ENCODE measurements at regions not wholly inside any gene's neighbourhood (a gene's known extent, or its start where the extent isn't known, plus 50 kb on each side); places are given as distances from the start of the nearest gene placed in this dataset.

DNA sequence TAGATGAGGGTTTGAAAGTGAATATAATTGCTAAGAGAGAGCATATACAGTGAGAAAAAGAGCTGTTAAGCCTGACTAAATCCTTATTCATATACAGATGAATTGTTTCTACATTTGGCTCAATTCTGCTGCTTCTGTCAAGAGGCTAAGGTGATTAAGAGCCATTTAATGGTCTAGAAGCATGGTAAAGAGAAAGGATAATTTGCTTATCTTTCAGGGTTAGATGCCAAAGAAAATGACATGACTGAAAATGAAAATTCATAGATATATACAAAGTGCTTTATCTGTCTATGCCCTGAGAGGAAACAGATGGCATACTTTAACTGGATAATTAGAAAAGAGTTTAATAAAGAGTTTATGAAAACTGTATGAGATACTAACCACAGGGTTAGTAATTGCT is 834.9 kb downstream of the SLC6A15 start:
- TF ChIP-seq EZH2 (IDR thresholded peaks at IDR 0.05; ENCODE audit: low read length) = no peak
- TF ChIP-seq, protein P1, sequence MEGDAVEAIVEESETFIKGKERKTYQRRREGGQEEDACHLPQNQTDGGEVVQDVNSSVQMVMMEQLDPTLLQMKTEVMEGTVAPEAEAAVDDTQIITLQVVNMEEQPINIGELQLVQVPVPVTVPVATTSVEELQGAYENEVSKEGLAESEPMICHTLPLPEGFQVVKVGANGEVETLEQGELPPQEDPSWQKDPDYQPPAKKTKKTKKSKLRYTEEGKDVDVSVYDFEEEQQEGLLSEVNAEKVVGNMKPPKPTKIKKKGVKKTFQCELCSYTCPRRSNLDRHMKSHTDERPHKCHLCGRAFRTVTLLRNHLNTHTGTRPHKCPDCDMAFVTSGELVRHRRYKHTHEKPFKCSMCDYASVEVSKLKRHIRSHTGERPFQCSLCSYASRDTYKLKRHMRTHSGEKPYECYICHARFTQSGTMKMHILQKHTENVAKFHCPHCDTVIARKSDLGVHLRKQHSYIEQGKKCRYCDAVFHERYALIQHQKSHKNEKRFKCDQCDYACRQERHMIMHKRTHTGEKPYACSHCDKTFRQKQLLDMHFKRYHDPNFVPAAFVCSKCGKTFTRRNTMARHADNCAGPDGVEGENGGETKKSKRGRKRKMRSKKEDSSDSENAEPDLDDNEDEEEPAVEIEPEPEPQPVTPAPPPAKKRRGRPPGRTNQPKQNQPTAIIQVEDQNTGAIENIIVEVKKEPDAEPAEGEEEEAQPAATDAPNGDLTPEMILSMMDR (optimal IDR thresholded peaks at IDR 0.05 in 1 of 3, IDR thresholded peaks at IDR 0.05 in 1 of 3, conservative IDR thresholded peaks at IDR 0.05 in 1 of 3; ENCODE audit: extremely low read depth in 1 of 3, insufficient read depth in 2 of 3, low read length in 3 of 3) = no peak
- Histone ChIP-seq H3K4me1 (ENCODE audit: control insufficient read depth, extremely low read depth, insufficient read depth, low read length) (no peaks in the 10 kb centered on the region), H3K4me3 (ENCODE audit: control insufficient read depth in 2 of 3, extremely low read depth in 1 of 3, insufficient read depth in 2 of 3, low read depth in 1 of 3, low read length in 3 of 3) (no peak overlapping the region), H3K9ac (ENCODE audit: control insufficient read depth, extremely low read depth, insufficient read depth, low read length) (no peak overlapping the region), H3K36me3 (ENCODE audit: control insufficient read depth in 2 of 2, extremely low read depth in 1 of 2, insufficient read depth in 2 of 2, low read length in 2 of 2) (no peaks in the 10 kb centered on the region), H2AFZ (ENCODE audit: control insufficient read depth, low read length) (no peak overlapping the region), H3K79me2 (ENCODE audit: control insufficient read depth, insufficient read depth, low read length) (no peaks in the 10 kb centered on the region), H3K4me2 (ENCODE audit: control insufficient read depth, extremely low read depth, insufficient read depth, low read depth, low read length) (no peak overlapping the region), H3K27ac (ENCODE audit: control insufficient read depth, insufficient read depth, low read length) (no peak overlapping the region), H3K9me3 (ENCODE audit: control insufficient read depth, low read depth, low read length) (no peaks in the 10 kb centered on the region), H3K9me1 (ENCODE audit: control insufficient read depth, extremely low read depth, insufficient read depth, low read length) (no peaks in the 10 kb centered on the region), H4K20me1 (ENCODE audit: control insufficient read depth, extremely low read depth, insufficient read depth, low read length) (no peaks in the 10 kb centered on the region), H3K27me3 (ENCODE audit: control insufficient read depth, extremely low read depth, insufficient read depth, low read length) (no peaks in the 10 kb centered on the region)
- no peak for DNase-seq (ENCODE audit: low read depth, low spot score)
- no peak for FAIRE-seq
- dilution Hi-C loops (cut with MboI; ENCODE audit: extremely low pct_ligation_motif_present, low sequenced_read_pairs) = no loop called here

DNA sequence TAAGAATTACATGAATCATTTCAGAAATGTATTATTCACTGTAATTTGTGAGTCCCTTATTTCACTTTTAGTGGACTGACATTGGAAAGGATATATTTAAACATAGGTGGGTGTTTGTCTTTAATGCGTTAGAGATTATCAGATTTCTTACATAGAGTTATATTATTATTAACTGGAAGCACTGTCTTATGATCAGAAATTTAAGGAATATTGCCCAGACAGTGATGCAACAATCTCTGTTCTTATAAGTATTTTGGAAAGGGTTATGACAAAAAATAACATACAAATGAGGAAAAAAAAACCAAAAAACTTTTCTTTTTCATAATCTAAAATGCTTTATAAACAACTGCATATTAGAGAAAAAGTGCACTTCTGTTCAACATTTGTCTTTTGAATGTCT is 836.6 kb downstream of the SLC6A15 start:
- H3K4me3 ChIP-seq (ENCODE audit: control insufficient read depth in 2 of 3, extremely low read depth in 1 of 3, insufficient read depth in 2 of 3, low read depth in 1 of 3, low read length in 3 of 3) = no peak overlapping the region
- DNase-seq (ENCODE audit: low read depth, low spot score) (no peak), FAIRE-seq (no peak)
- H4K20me1 ChIP-seq (ENCODE audit: control insufficient read depth, extremely low read depth, insufficient read depth, low read length) = no peaks in the 10 kb centered on the region
- H3K36me3 ChIP-seq (ENCODE audit: control insufficient read depth in 2 of 2, extremely low read depth in 1 of 2, insufficient read depth in 2 of 2, low read length in 2 of 2) = no peaks in the 10 kb centered on the region
- dilution Hi-C loops (cut with MboI; ENCODE audit: extremely low pct_ligation_motif_present, low sequenced_read_pairs) = no loop called here
- H3K27ac ChIP-seq (ENCODE audit: control insufficient read depth, insufficient read depth, low read length) = no peak overlapping the region
- no peaks in the 10 kb centered on the region for H3K9me1 ChIP-seq (ENCODE audit: control insufficient read depth, extremely low read depth, insufficient read depth, low read length)
- TF ChIP-seq, protein P1 (optimal IDR thresholded peaks at IDR 0.05 in 1 of 3, IDR thresholded peaks at IDR 0.05 in 1 of 3, conservative IDR thresholded peaks at IDR 0.05 in 1 of 3; ENCODE audit: extremely low read depth in 1 of 3, insufficient read depth in 2 of 3, low read length in 3 of 3) = no peak
- no peak for TF ChIP-seq EZH2 (IDR thresholded peaks at IDR 0.05; ENCODE audit: low read length)
- H3K9ac ChIP-seq (ENCODE audit: control insufficient read depth, extremely low read depth, insufficient read depth, low read length) = no peak overlapping the region
- H3K4me2 ChIP-seq (ENCODE audit: control insufficient read depth, extremely low read depth, insufficient read depth, low read depth, low read length) = no peak overlapping the region
- no peaks in the 10 kb centered on the region for H3K9me3 ChIP-seq (ENCODE audit: control insufficient read depth, low read depth, low read length)
- H3K4me1 ChIP-seq (ENCODE audit: control insufficient read depth, extremely low read depth, insufficient read depth, low read length) = no peaks in the 10 kb centered on the region
- H2AFZ ChIP-seq (ENCODE audit: control insufficient read depth, low read length) = no peak overlapping the region
- no peaks in the 10 kb centered on the region for H3K27me3 ChIP-seq (ENCODE audit: control insufficient read depth, extremely low read depth, insufficient read depth, low read length)
- no peaks in the 10 kb centered on the region for H3K79me2 ChIP-seq (ENCODE audit: control insufficient read depth, insufficient read depth, low read length)

Data from keratinocyte (primary cell).